ENCODE measurements at regions not wholly inside any gene's neighbourhood (a gene's known extent, or its start where the extent isn't known, plus 50 kb on each side); places are given as distances from the start of the nearest gene placed in this dataset.
"Not testable (repeated sequence)": the region's sequence is repeated elsewhere in the genome, so short reads cannot be mapped to it uniquely, and the experiment has no call there.

- Histone ChIP-seq H3K4me1 (no peaks in the 10 kb centered on the region), H3K9me3 (no peaks in the 10 kb centered on the region), H3K27ac (no peak overlapping the region), H3K4me3 (no peak overlapping the region), H3K36me3 (ENCODE audit: low read depth, missing control alignments) (no peaks in the 10 kb centered on the region), H3K27me3 (no peaks in the 10 kb centered on the region)
- intact Hi-C loops (cut with DNase I; ENCODE audit: low total_unique reads), result no loop called here
- no peak for DNase-seq
- 70 to 93% methylated on average over 1 of the region's 1 CpG for WGBS, 2 donors
- no peak for TF ChIP-seq CTCF (IDR thresholded peaks at IDR 0.05)
These were observed 424.7 kb upstream of the ST8SIA4 start for GRCh38 chr5:101327816-101328215.

GRCh38 chr5:101326766-101327165 lies 423.7 kb upstream of the ST8SIA4 start:
- no peaks in the 10 kb centered on the region for H3K36me3 ChIP-seq (ENCODE audit: low read depth, missing control alignments)
- DNase-seq, result no peak
- intact Hi-C loops (cut with DNase I; ENCODE audit: low total_unique reads), result no loop called here
- no peak for TF ChIP-seq POLR2A (IDR thresholded peaks at IDR 0.05)
- no peak for TF ChIP-seq CTCF (IDR thresholded peaks at IDR 0.05)
- no peaks in the 10 kb centered on the region for H3K4me1 ChIP-seq
- H3K27me3 ChIP-seq, result no peaks in the 10 kb centered on the region
- no peaks in the 10 kb centered on the region for H3K9me3 ChIP-seq
- H3K27ac ChIP-seq, result no peak overlapping the region
- H3K4me3 ChIP-seq, result no peak overlapping the region

DNA sequence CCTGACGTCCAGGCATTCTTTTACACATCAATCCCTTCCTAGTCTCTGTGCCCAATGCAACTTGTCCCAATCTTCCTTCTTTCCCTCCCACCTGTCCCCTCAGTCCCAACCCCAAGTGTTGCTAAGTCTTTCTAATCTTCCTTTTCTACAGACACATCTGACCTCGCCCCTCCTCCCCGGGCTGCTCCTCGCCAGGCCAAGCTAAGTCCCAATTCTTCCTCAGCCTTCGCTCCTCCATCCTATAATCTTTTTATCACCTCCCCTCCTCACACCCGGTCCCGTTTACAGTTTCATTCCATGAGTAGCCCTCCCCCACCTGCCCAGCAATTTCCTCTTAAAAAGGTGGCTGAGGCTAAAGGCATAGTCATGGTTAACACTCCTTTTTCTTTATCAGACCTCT lies 413.3 kb upstream of the ST8SIA4 start:
- intact Hi-C loops (cut with DNase I; ENCODE audit: low total_unique reads); DNase-seq; H3K36me3 ChIP-seq (ENCODE audit: low read depth, missing control alignments); H3K9me3 ChIP-seq; H3K27ac ChIP-seq; H3K27me3 ChIP-seq; H3K4me3 ChIP-seq; H3K4me1 ChIP-seq: not testable (repeated sequence)
- 75 to 86% methylated on average over 7 of the region's 7 CpGs for WGBS, 2 donors

- Histone ChIP-seq H3K27ac (no peak overlapping the region), H3K4me1 (no peaks in the 10 kb centered on the region), H3K4me3 (no peak overlapping the region), H3K9me3 (no peaks in the 10 kb centered on the region), H3K36me3 (ENCODE audit: low read depth, missing control alignments) (no peaks in the 10 kb centered on the region), H3K27me3 (no peaks in the 10 kb centered on the region)
- TF ChIP-seq POLR2A (IDR thresholded peaks at IDR 0.05) (no peak), CTCF (IDR thresholded peaks at IDR 0.05) (no peak)
- intact Hi-C loops (cut with DNase I; ENCODE audit: low total_unique reads), result no loop called here
- 59 to 63% methylated on average over 5 of the region's 5 CpGs for WGBS, 2 donors
- no peak for DNase-seq
These were observed 403.5 kb upstream of the ST8SIA4 start for GRCh38 chr5:101306391-101307137.

GRCh38 chr5:101296477-101296876 lies 393.4 kb upstream of the ST8SIA4 start:
- no peak for DNase-seq
- TF ChIP-seq CTCF (IDR thresholded peaks at IDR 0.05) (no peak), POLR2A (IDR thresholded peaks at IDR 0.05) (no peak)
- H3K9me3 ChIP-seq, result no peaks in the 10 kb centered on the region
- no peaks in the 10 kb centered on the region for H3K27me3 ChIP-seq
- intact Hi-C loops (cut with DNase I; ENCODE audit: low total_unique reads), result no loop called here
- H3K4me3 ChIP-seq, result no peak overlapping the region
- no peaks in the 10 kb centered on the region for H3K4me1 ChIP-seq
- no peak overlapping the region for H3K27ac ChIP-seq
- no peaks in the 10 kb centered on the region for H3K36me3 ChIP-seq (ENCODE audit: low read depth, missing control alignments)

All from testis (tissue), 2 donors.